PC-9 (cell line): ENCODE measurements at regions not wholly inside any gene's neighbourhood (a gene's known extent, or its start where the extent isn't known, plus 50 kb on each side); places are given as distances from the start of the nearest gene placed in this dataset.
"Not testable (repeated sequence)": the region's sequence is repeated elsewhere in the genome, so short reads cannot be mapped to it uniquely, and the experiment has no call there.

Source experiments
- EZH2 ChIP-seq: fragments of 200-600 bp; sonication (generic); IDR thresholded peaks from 2 replicates; pipeline ENCODE4 v1.8.0; 2017; ENCODE audit warnings: antibody characterized with exemption, low read depth
- TF ChIP-seq, protein P1 (sequence below): fragments of 200-600 bp; sonication (generic); conservative IDR thresholded peaks from 2 replicates; pipeline ENCODE4 v1.6.1; 2017; ENCODE audit warnings: mixed run types, antibody characterized with exemption, mild to moderate bottlenecking, moderate library complexity

DNA sequence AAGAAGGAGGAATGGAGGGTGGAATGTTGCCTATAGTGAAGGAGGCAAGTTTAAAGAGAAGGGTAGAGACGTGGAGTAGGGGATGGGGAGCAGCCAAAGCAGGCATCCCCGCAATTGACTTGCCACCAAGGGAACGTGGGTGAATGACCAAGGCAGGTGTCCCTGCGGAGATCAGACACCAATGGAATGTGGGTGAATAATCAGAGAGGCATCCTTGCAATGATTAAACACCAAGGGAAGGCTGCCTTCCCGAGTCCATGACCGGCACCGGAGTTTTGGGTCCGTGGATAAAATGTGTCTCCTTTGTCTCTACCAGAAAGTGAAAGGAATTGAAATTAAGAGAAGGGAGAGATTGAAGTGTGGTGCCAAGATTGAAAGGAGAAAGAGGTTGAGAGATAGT is 61.9 kb upstream of the APP start:
- TF ChIP-seq, protein P1, sequence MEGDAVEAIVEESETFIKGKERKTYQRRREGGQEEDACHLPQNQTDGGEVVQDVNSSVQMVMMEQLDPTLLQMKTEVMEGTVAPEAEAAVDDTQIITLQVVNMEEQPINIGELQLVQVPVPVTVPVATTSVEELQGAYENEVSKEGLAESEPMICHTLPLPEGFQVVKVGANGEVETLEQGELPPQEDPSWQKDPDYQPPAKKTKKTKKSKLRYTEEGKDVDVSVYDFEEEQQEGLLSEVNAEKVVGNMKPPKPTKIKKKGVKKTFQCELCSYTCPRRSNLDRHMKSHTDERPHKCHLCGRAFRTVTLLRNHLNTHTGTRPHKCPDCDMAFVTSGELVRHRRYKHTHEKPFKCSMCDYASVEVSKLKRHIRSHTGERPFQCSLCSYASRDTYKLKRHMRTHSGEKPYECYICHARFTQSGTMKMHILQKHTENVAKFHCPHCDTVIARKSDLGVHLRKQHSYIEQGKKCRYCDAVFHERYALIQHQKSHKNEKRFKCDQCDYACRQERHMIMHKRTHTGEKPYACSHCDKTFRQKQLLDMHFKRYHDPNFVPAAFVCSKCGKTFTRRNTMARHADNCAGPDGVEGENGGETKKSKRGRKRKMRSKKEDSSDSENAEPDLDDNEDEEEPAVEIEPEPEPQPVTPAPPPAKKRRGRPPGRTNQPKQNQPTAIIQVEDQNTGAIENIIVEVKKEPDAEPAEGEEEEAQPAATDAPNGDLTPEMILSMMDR = not testable (repeated sequence)
- not testable (repeated sequence) for TF ChIP-seq EZH2
